Neural progenitor cell (in vitro differentiated cells): ENCODE measurements at regions not wholly inside any gene's neighbourhood (a gene's known extent, or its start where the extent isn't known, plus 50 kb on each side); places are given as distances from the start of the nearest gene placed in this dataset.

Experiments
- DNase-seq: peaks from one replicate; pipeline ENCODE4 v3.0.0-alpha.2; 2016; ENCODE audit warnings: low spot score
- H2AFZ ChIP-seq: fragments of 200-600 bp; sonication (generic); replicated peaks from 2 replicates; pipeline ENCODE4 v1.6.1; 2016; ENCODE audit warnings: antibody characterized with exemption
- H3F3A ChIP-seq: fragments of 200-600 bp; sonication (generic); 2 replicates; pipeline ENCODE4 v1.6.1; 2016; ENCODE audit warnings: antibody characterized with exemption, low read depth
- H3K27ac ChIP-seq: fragments of 200-600 bp; sonication (generic); 2 replicates; pipeline ENCODE4 v1.5.1; 2016; ENCODE audit warnings: mild to moderate bottlenecking
- H3K27me3 ChIP-seq: fragments of 200-600 bp; sonication (generic); 2 replicates; pipeline ENCODE4 v1.6.1; 2016; ENCODE audit warnings: mild to moderate bottlenecking, moderate library complexity
- H3K36me3 ChIP-seq: fragments of 200-600 bp; sonication (generic); 2 replicates; pipeline ENCODE4 v1.5.1; 2016
- H3K4me1 ChIP-seq: fragments of 200-600 bp; sonication (generic); 2 replicates; pipeline ENCODE4 v1.6.1; 2016; ENCODE audit warnings: mixed run types
- H3K4me2 ChIP-seq: fragments of 200-600 bp; sonication (generic); 2 replicates; pipeline ENCODE4 v1.6.1; 2016
- H3K4me3 ChIP-seq: fragments of 200-600 bp; sonication (generic); 2 replicates; pipeline ENCODE4 v1.5.1; 2016
- H3K79me2 ChIP-seq: fragments of 200-600 bp; sonication (generic); 2 replicates; pipeline ENCODE4 v1.6.1; 2016; ENCODE audit warnings: low read depth
- H3K9ac ChIP-seq: fragments of 200-600 bp; sonication (generic); 2 replicates; pipeline ENCODE4 v1.6.1; 2016
- H3K9me3 ChIP-seq: fragments of 200-600 bp; sonication (generic); 2 replicates; pipeline ENCODE4 v1.5.1; 2016; ENCODE audit warnings: low read depth
- H4K20me1 ChIP-seq: fragments of 200-600 bp; sonication (generic); 2 replicates; pipeline ENCODE4 v1.6.1; 2016; ENCODE audit warnings: low read depth
- H3K27ac Mint-ChIP-seq: 3 replicates; pipeline ENCODE4 v1.8.0; 2021; ENCODE audit warnings: mixed read lengths
- H3K27me3 Mint-ChIP-seq: 2 replicates; pipeline ENCODE4 v1.8.0; 2022; ENCODE audit warnings: low read depth, mild to moderate bottlenecking, inconsistent platforms, moderate library complexity, mixed read lengths; ENCODE audit not compliant: insufficient read depth
- H3K36me3 Mint-ChIP-seq: 3 replicates; pipeline ENCODE4 v1.8.0; 2021; ENCODE audit warnings: mixed read lengths
- H3K4me1 Mint-ChIP-seq: 3 replicates; pipeline ENCODE4 v1.8.0; 2021; ENCODE audit warnings: mixed read lengths
- H3K4me3 Mint-ChIP-seq: 3 replicates; pipeline ENCODE4 v1.8.0; 2021; ENCODE audit warnings: mild to moderate bottlenecking, moderate library complexity, mixed read lengths
- H3K9me3 Mint-ChIP-seq: 3 replicates; pipeline ENCODE4 v1.8.0; 2020; ENCODE audit warnings: mixed read lengths
- CTCF ChIP-seq: fragments of 200-600 bp; sonication (generic); IDR thresholded peaks from 2 replicates; pipeline ENCODE4 v1.5.1; 2017; ENCODE audit warnings: antibody characterized with exemption, mild to moderate bottlenecking
- EZH2 ChIP-seq: fragments of 200-600 bp; sonication (generic); IDR thresholded peaks from 2 replicates; pipeline ENCODE4 v1.6.1; 2017; ENCODE audit warnings: antibody characterized with exemption, mild to moderate bottlenecking, moderate library complexity
- EZH2phosphoT487 ChIP-seq: fragments of 200-600 bp; sonication (generic); IDR thresholded peaks from 2 replicates; pipeline ENCODE4 v1.6.1; 2017; ENCODE audit warnings: antibody characterized with exemption

GRCh38 chr19:30151081-30151480 is 209.0 kb downstream of the URI1 start:
- Histone ChIP-seq H3K9ac (no peak overlapping the region), H3K4me1 (no peaks in the 10 kb centered on the region), H3K4me2 (no peak overlapping the region), H3K27ac (no peak overlapping the region), H3K36me3 (no peaks in the 10 kb centered on the region), H3K9me3 (no peaks in the 10 kb centered on the region), H3K4me3 (no peak overlapping the region), H2AFZ (no peak overlapping the region), H3K27me3 (no peaks in the 10 kb centered on the region), H3K79me2 (no peaks in the 10 kb centered on the region), H4K20me1 (no peaks in the 10 kb centered on the region), H3F3A (no peaks in the 10 kb centered on the region)
- no peak for DNase-seq
- Mint-ChIP-seq H3K27me3 (peaks cover 8% of the 10 kb centered on the region), H3K27ac (no peak overlapping the region), H3K36me3 (no peaks in the 10 kb centered on the region), H3K9me3 (no peaks in the 10 kb centered on the region), H3K4me1 (peaks cover 17% of the 10 kb centered on the region), H3K4me3 (no peak overlapping the region)
- no peak for TF ChIP-seq CTCF
- TF ChIP-seq EZH2phosphoT487 = no peak
- no peak for TF ChIP-seq EZH2

DNA sequence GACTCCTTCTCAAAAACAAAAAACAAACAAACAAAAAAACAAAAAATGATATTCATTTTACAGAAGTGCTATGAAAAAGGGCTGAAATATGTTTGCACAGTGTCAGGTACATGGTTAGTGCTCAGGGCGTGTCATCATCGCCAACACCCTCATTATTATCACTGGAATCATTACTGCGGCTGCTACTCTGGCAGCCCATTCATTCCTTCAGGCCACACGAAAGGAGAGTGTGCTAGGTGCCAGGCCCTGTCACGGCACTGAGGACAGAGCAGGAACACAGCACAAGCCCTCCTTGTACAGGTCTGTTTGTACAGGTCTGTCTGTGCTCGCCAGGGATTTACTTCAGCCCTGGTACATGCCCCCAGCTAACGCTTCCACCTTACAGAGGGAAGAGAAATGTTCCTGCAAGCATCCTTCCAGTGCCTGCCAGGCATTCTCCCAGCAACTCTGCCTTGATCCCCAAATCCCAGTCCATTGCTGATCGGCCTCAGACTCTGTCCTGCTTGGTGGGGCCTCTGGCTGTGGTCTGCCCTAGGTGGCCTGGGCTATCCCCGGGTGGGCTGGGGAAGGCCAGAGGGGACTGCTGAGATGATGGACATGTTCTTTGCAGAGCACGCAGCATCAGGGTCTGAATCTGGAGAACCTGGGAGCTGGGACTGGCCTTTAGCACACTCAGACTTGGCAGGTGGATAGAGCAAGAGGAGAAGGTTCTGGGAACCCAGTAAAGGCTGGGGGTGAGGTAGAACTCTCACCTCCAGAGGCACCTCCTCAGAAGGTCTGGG is 210.7 kb downstream of the URI1 start:
- no peak for TF ChIP-seq CTCF
- no peak for TF ChIP-seq EZH2phosphoT487
- no peak for TF ChIP-seq EZH2
- Histone ChIP-seq H3K4me3 (no peak overlapping the region), H3K9ac (no peak overlapping the region), H3K36me3 (no peaks in the 10 kb centered on the region), H4K20me1 (no peaks in the 10 kb centered on the region), H2AFZ (no peak overlapping the region), H3K79me2 (no peaks in the 10 kb centered on the region), H3K27ac (no peak overlapping the region), H3K27me3 (no peaks in the 10 kb centered on the region), H3K9me3 (no peaks in the 10 kb centered on the region), H3K4me1 (no peaks in the 10 kb centered on the region), H3F3A (no peaks in the 10 kb centered on the region), H3K4me2 (no peak overlapping the region)
- Mint-ChIP-seq H3K27ac (no peak overlapping the region), H3K9me3 (no peaks in the 10 kb centered on the region), H3K4me1 (peaks cover 17% of the 10 kb centered on the region), H3K4me3 (no peak overlapping the region), H3K27me3 (peaks cover 8% of the 10 kb centered on the region), H3K36me3 (no peaks in the 10 kb centered on the region)
- DNase-seq = no peak

GRCh38 chr19:30153326-30154210 is 211.5 kb downstream of the URI1 start:
- H3K4me1 Mint-ChIP-seq = peaks cover 16% of the 10 kb centered on the region
- Histone ChIP-seq H3K79me2 (no peaks in the 10 kb centered on the region), H3F3A (no peaks in the 10 kb centered on the region), H3K4me3 (no peak overlapping the region), H3K36me3 (no peaks in the 10 kb centered on the region), H3K9ac (no peak overlapping the region), H3K4me2 (no peak overlapping the region), H3K27me3 (no peaks in the 10 kb centered on the region), H2AFZ (no peak overlapping the region), H3K9me3 (no peaks in the 10 kb centered on the region), H4K20me1 (no peaks in the 10 kb centered on the region), H3K27ac (no peak overlapping the region), H3K4me1 (no peaks in the 10 kb centered on the region)
- no peak for TF ChIP-seq EZH2phosphoT487
- TF ChIP-seq CTCF = no peak
- no peak for TF ChIP-seq EZH2
- H3K27ac Mint-ChIP-seq = no peak overlapping the region
- no peak overlapping the region for H3K4me3 Mint-ChIP-seq
- no peaks in the 10 kb centered on the region for H3K36me3 Mint-ChIP-seq
- no peak for DNase-seq
- peaks cover 6% of the 10 kb centered on the region for H3K27me3 Mint-ChIP-seq
- no peaks in the 10 kb centered on the region for H3K9me3 Mint-ChIP-seq
